Loucy (cell line): ENCODE measurements at regions not wholly inside any gene's neighbourhood (a gene's known extent, or its start where the extent isn't known, plus 50 kb on each side); places are given as distances from the start of the nearest gene placed in this dataset.
"Not testable (repeated sequence)": the region's sequence is repeated elsewhere in the genome, so short reads cannot be mapped to it uniquely, and the experiment has no call there.

Experiments used
- CTCF ChIP-seq: fragments of 200-600 bp; sonication (generic); conservative IDR thresholded peaks from 2 replicates; pipeline ENCODE4 v1.5.1; 2014; ENCODE audit warnings: mild to moderate bottlenecking, antibody characterized with exemption, low read length
- EZH2phosphoT487 ChIP-seq: fragments of 200-600 bp; IDR thresholded peaks from 2 replicates; pipeline ENCODE4 v1.6.1; 2018; ENCODE audit warnings: antibody characterized with exemption, mild to moderate bottlenecking, moderate library complexity, borderline replicate concordance

DNA sequence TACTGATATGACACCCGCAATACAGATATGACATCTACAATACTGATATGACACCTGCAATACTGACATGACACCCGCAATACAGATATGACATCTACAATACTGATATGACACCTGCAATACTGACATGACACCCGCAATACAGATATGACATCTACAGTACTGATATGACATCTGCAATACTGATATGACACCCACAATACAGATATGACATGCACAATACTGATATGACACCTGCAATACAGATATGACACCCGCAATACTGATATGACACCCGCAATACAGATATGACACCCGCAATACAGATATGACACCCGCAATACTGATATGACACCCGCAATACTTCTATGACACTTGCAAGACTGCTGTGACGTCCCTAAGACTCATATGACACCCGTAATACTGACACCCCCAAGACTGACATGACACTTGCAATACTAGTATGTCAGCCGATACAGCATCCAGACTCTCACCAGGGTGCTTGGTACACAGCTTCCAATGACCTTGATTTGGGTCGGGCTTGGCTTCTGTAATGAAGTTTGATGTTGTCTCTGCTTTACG lies 114.1 kb downstream of the MRPL57 start:
- TF ChIP-seq CTCF, EZH2phosphoT487: not testable (repeated sequence)
